ENCODE measurements at regions not wholly inside any gene's neighbourhood (a gene's known extent, or its start where the extent isn't known, plus 50 kb on each side); places are given as distances from the start of the nearest gene placed in this dataset.

- no peak for TF ChIP-seq CTCF (conservative IDR thresholded peaks at IDR 0.05; ENCODE audit: control insufficient read depth, insufficient read depth, low read depth, low read length)
- no peak overlapping the region for H3K4me3 ChIP-seq (ENCODE audit: control insufficient read depth, low read depth, low read length)
- no peak for DNase-seq (ENCODE audit: low read depth)
Observed at GRCh38 chr1:63009421-63009820, 225.5 kb downstream of the ATG4C start.

- no peak for TF ChIP-seq CTCF (conservative IDR thresholded peaks at IDR 0.05; ENCODE audit: control insufficient read depth, insufficient read depth, low read depth, low read length)
- H3K4me3 ChIP-seq (ENCODE audit: control insufficient read depth, low read depth, low read length), result no peak overlapping the region
- DNase-seq (ENCODE audit: low read depth), result no peak
Observed at GRCh38 chr1:63010913-63011660, 227.2 kb downstream of the ATG4C start.

- no peak overlapping the region for H3K4me3 ChIP-seq (ENCODE audit: control insufficient read depth, low read depth, low read length)
- no peak for TF ChIP-seq CTCF (conservative IDR thresholded peaks at IDR 0.05; ENCODE audit: control insufficient read depth, insufficient read depth, low read depth, low read length)
- DNase-seq (ENCODE audit: low read depth), result peak; percentile 14
Observed at GRCh38 chr1:63012339-63012738, 228.4 kb downstream of the ATG4C start.

- H3K4me3 ChIP-seq (ENCODE audit: control insufficient read depth, low read depth, low read length), result no peak overlapping the region
- TF ChIP-seq CTCF (conservative IDR thresholded peaks at IDR 0.05; ENCODE audit: control insufficient read depth, insufficient read depth, low read depth, low read length), result no peak
- no peak for DNase-seq (ENCODE audit: low read depth)
Observed at GRCh38 chr1:63014267-63014666, 230.3 kb downstream of the ATG4C start.

- no peak for DNase-seq (ENCODE audit: low read depth)
- no peak overlapping the region for H3K4me3 ChIP-seq (ENCODE audit: control insufficient read depth, low read depth, low read length)
- no peak for TF ChIP-seq CTCF (conservative IDR thresholded peaks at IDR 0.05; ENCODE audit: control insufficient read depth, insufficient read depth, low read depth, low read length)
Observed at GRCh38 chr1:63022319-63022718, 238.4 kb downstream of the ATG4C start.

- no peak for TF ChIP-seq CTCF (conservative IDR thresholded peaks at IDR 0.05; ENCODE audit: control insufficient read depth, insufficient read depth, low read depth, low read length)
Observed at GRCh38 chr1:63023171-63023570, 239.2 kb downstream of the ATG4C start.

More at GRCh38 chr1:63023171-63023570, 239.2 kb downstream of the ATG4C start:
- no peak for DNase-seq (ENCODE audit: low read depth)
- no peak overlapping the region for H3K4me3 ChIP-seq (ENCODE audit: control insufficient read depth, low read depth, low read length)

All from fibroblast of mammary gland (primary cell).